ENCODE measurements at regions not wholly inside any gene's neighbourhood (a gene's known extent, or its start where the extent isn't known, plus 50 kb on each side); places are given as distances from the start of the nearest gene placed in this dataset.
"Not testable (repeated sequence)": the region's sequence is repeated elsewhere in the genome, so short reads cannot be mapped to it uniquely, and the experiment has no call there.

- DNase-seq = no peak
Measured at GRCh38 chr6:146908786-146909185, 295.4 kb upstream of the STXBP5 start.

GRCh38 chr6:146909376-146909775 is 294.8 kb upstream of the STXBP5 start:
- DNase-seq = no peak

- DNase-seq = no peak
Measured at GRCh38 chr6:146909886-146910285, 294.3 kb upstream of the STXBP5 start.

GRCh38 chr6:146910611-146911010 is 293.6 kb upstream of the STXBP5 start:
- no peak for DNase-seq

GRCh38 chr6:146911635-146912215 is 292.5 kb upstream of the STXBP5 start:
- DNase-seq = no peak

GRCh38 chr6:146912730-146913685 is 291.2 kb upstream of the STXBP5 start:
- no peak for DNase-seq

GRCh38 chr6:146913842-146914488 is 290.3 kb upstream of the STXBP5 start:
- DNase-seq = peak; percentile 7

GRCh38 chr6:146914489-146915483 is 289.4 kb upstream of the STXBP5 start:
- DNase-seq = no peak

GRCh38 chr6:146915671-146916127 is 288.5 kb upstream of the STXBP5 start:
- DNase-seq = no peak

- no peak for DNase-seq
Measured at GRCh38 chr6:146916435-146917025, 287.7 kb upstream of the STXBP5 start.

- DNase-seq = no peak
Measured at GRCh38 chr6:146917182-146917581, 287.0 kb upstream of the STXBP5 start.

- no peak for DNase-seq
Measured at GRCh38 chr6:146917979-146918378, 286.2 kb upstream of the STXBP5 start.

- DNase-seq = no peak
Measured at GRCh38 chr6:146919017-146919416, 285.2 kb upstream of the STXBP5 start.

- no peak for DNase-seq
Measured at GRCh38 chr6:146923205-146923833, 280.9 kb upstream of the STXBP5 start.

- no peak for DNase-seq
Measured at GRCh38 chr6:146925846-146926245, 278.4 kb upstream of the STXBP5 start.

GRCh38 chr6:146928503-146928902 is 275.7 kb upstream of the STXBP5 start:
- no peak for DNase-seq

- DNase-seq = no peak
Measured at GRCh38 chr6:146931214-146931613, 273.0 kb upstream of the STXBP5 start.

- DNase-seq = no peak
Measured at GRCh38 chr6:146937316-146937715, 266.9 kb upstream of the STXBP5 start.

GRCh38 chr6:146938266-146938665 is 266.0 kb upstream of the STXBP5 start:
- no peak for DNase-seq

- not testable (repeated sequence) for DNase-seq
Measured at GRCh38 chr6:146939456-146939855, 264.8 kb upstream of the STXBP5 start.

- no peak for DNase-seq
Measured at GRCh38 chr6:146943664-146944063, 260.6 kb upstream of the STXBP5 start.

All from NCI-H1048 (cell line).